Endothelial cell of umbilical vein (primary cell): ENCODE measurements at regions not wholly inside any gene's neighbourhood (a gene's known extent, or its start where the extent isn't known, plus 50 kb on each side); places are given as distances from the start of the nearest gene placed in this dataset.

Experiments
- EZH2 ChIP-seq: IDR thresholded peaks from 2 replicates; pipeline ENCODE4 v1.6.1; 2012; ENCODE audit warnings: borderline replicate concordance, low read depth, mild to moderate bottlenecking, moderate library complexity, low read length, inconsistent platforms; ENCODE audit not compliant: severe bottlenecking
- JUN ChIP-seq: IDR thresholded peaks from 2 replicates; pipeline ENCODE4 v1.6.1; 2011; ENCODE audit warnings: borderline replicate concordance, low read depth; ENCODE audit not compliant: insufficient read length, insufficient read depth
- POLR2A ChIP-seq: IDR thresholded peaks from 2 replicates; pipeline ENCODE4 v1.6.1; 2012; ENCODE audit warnings: low read depth, mild to moderate bottlenecking, control low read depth, low read length
- POLR2AphosphoS5 ChIP-seq: IDR thresholded peaks from 2 replicates; pipeline ENCODE4 v1.6.1; 2012; ENCODE audit warnings: low read depth, mild to moderate bottlenecking, control low read depth, low read length, moderate library complexity; ENCODE audit not compliant: insufficient read depth
- TF ChIP-seq, protein P1 (sequence below), 2 donors: IDR thresholded peaks; 1 replicate in 1 of 2; 2 replicates in 1 of 2; pipeline ENCODE4 v1.5.1; 2011; ENCODE audit warnings: low read length in 2 of 2, mild to moderate bottlenecking in 2 of 2, moderate library complexity in 2 of 2, control low read depth in 1 of 2, inconsistent platforms in 1 of 2, low read depth in 1 of 2; ENCODE audit not compliant: insufficient read depth in 1 of 2; ENCODE audit errors: extremely low read depth in 1 of 2
- TF ChIP-seq, protein P2 (sequence below): IDR thresholded peaks from 2 replicates; pipeline ENCODE4 v1.6.1; 2011; ENCODE audit not compliant: insufficient read depth, insufficient read length

DNA sequence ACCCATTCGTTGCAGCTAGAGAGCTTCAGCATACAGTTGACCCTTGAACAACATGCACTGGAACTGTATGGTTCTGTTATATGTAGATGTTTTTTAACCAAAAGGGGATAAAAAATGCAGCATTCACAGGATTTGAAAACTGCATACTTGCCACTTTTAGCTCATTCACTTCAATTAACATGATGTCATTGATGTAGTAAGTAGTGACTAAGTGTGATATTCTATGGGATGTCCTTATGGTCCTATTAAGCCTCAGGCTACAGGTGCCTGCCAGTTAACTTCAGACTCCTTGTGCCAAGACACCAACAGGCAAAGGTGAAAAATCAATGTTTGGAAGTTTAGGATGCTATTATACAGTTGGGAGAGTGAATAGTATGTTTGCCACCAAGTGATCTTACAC is 553.6 kb upstream of the NECTIN3 start:
- TF ChIP-seq, protein P1, sequence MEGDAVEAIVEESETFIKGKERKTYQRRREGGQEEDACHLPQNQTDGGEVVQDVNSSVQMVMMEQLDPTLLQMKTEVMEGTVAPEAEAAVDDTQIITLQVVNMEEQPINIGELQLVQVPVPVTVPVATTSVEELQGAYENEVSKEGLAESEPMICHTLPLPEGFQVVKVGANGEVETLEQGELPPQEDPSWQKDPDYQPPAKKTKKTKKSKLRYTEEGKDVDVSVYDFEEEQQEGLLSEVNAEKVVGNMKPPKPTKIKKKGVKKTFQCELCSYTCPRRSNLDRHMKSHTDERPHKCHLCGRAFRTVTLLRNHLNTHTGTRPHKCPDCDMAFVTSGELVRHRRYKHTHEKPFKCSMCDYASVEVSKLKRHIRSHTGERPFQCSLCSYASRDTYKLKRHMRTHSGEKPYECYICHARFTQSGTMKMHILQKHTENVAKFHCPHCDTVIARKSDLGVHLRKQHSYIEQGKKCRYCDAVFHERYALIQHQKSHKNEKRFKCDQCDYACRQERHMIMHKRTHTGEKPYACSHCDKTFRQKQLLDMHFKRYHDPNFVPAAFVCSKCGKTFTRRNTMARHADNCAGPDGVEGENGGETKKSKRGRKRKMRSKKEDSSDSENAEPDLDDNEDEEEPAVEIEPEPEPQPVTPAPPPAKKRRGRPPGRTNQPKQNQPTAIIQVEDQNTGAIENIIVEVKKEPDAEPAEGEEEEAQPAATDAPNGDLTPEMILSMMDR (IDR thresholded peaks at IDR 0.05; ENCODE audit: extremely low read depth in 1 of 2, insufficient read depth in 1 of 2, low read depth in 1 of 2, low read length in 2 of 2) = no peak
- TF ChIP-seq, protein P2, sequence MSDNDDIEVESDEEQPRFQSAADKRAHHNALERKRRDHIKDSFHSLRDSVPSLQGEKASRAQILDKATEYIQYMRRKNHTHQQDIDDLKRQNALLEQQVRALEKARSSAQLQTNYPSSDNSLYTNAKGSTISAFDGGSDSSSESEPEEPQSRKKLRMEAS = no peak
- TF ChIP-seq POLR2A (no peak), EZH2 (no peak), POLR2AphosphoS5 (no peak), JUN (no peak)
